Hypothalamus (tissue), 51 donors: ENCODE measurements at regions not wholly inside any gene's neighbourhood (a gene's known extent, or its start where the extent isn't known, plus 50 kb on each side); places are given as distances from the start of the nearest gene placed in this dataset.

Source experiments
- DNase-seq, 51 donors: peaks; one replicate each; lab custom pipeline; 2025; lab: John Stamatoyannopoulos, UW

DNA sequence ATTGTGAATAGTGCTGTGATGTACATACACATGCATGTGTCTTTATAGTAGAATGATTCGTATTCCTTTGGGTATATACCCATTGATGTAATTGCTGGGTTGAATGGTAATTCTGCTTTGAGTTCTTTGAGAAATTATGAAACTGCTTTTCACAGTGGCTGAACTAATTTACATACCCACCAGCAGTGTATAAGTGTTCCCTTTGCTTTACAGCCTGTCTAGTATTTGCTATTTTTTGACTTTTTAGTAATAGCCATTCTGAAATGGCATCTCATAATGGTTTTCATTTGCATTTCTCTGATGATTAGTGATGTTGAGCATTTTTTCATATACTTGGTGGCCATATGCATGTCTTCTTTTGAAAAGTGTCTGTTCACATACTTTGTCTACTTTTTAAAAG is 54.5 kb upstream of the FAM78B start:
- no peak for DNase-seq

DNA sequence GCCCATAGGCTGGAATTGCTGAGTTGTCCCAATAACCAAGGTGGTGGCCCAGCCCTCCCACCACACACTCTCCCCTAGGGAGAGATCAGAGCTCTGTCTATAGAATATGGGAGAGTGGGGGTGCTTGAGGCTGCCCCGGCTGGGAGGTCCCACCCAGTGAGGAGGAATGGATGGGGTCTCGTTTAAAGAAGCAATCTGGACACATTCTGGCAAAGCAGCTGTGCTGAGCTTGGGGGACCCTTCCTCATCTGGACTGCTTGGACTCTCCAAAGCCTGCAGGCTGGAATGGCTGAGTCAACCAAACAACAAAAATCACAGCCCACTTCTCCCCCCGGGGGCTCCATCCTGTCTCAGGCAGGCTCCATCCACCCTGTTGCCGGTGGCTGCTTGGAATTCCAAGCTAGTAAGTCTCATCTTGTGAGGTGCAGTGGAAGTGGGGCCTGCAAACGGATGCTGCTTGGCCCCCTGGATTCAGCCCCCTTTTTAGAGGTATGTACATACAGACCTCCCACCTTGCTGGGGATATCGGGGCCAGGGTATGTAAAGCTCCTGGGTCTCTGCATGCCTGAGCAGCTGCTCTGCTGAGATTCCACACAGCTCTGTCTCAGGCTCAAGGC is 67.1 kb upstream of the FAM78B start:
- no peak for DNase-seq

DNA sequence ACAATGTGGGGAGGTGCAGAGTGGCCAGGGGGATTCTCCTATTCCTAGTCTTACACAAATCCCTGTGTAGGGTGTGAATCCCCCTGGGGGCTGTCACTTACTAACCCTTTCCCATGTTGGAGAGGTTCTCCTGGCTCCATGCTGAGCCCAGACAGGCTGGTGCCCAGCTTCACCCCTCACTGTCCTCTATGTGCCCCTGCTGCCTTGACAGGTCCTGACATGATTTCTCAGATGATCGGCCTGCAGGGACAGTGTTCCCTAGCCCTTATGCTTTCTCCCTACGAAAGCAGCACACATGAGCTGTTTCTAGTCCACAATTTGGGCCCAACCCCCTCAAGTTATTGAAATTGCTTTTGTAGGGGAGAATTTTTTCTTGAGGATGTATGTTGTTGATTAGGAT is 68.9 kb upstream of the FAM78B start:
- no peak for DNase-seq

DNA sequence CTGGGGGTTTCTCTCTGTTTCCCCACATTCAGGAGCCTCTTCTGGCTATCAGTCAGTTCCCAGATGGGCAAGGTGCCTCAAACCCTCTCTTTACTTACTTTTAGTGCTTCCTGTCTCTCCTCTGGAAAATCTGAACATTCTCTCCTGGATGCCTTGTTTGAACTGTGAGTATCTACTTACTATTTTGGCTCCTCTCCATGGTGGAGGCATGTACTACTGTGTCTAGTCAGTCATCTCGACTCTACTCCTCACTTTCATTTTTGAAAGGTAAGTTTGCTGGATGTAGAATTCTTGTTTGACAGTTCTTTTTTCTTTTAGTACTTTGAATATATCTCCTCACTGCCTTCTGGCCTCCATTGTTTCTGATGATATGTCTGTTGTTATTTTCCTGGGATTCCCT is 70.9 kb upstream of the FAM78B start:
- no peak for DNase-seq

DNA sequence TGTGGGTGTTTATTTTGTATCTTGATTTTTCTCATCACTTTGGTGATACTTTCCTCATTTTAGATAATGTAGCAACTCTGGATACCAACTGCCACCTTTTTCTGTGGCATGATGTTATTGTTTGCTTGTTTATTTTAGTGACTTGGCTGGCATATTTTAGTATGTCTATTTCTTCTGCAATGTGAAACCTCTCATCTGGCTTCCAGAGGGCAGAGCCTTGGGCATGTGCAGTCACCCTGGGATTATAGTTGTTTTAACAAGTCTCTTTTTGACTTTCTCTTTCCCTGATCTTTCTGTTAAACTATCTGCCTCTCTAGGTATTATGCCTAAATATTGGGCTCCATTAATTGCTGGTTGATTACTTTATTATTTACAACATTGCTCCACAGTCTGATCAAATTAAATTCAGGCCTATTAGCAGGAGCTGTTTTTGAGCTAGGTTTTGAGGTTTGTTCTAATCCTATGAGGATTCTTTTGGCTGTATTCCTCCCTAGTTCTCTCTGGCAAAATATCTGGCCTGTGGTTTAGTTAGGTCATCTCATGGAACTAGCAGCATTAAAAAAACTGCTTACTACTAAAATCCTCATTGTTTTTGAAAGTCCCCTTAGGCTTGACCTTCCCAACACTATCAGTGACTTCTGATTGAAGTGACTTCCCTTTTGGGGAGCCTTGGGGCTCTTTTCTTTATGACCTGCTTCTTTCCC is 86.4 kb upstream of the FAM78B start:
- DNase-seq: no peak

DNA sequence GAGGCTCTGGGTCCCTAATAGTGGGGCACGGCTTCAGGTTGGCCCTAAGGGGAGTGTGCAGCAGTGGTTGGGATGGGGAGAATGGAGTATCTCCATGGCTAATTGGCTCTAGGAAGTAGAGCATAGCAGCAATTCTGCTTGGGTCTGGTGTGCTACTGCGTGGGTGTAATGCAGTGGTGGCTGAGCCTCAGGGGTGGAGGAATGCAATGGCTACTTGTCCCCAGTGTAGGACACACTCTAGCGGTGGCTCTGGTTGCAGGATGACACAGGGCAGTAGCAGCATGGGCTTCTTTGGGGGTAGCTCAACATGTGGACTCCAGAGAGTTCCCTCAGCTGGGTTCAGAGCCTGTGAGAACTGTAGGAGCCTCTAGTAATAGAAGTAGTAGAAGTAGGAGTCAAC is 91.2 kb upstream of the FAM78B start:
- DNase-seq: no peak

DNA sequence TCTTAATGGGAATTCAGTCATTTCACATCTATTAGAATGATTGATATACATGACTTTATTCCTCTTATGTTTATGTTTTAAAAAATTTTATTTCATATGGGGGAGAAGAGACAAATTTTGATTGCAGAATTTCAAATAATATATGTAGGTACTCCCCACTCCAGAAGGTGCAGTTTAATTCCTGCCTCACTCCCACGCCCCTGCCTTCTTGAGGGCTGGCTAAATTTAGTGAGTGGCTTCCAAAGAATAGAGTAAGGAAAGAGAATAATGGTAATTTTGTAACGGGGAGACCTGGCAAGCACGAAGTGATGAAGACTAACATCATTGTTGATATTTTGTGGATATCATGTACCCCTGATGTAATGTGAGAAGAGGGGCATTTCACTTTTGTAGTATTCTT is 94.7 kb upstream of the FAM78B start:
- no peak for DNase-seq

DNA sequence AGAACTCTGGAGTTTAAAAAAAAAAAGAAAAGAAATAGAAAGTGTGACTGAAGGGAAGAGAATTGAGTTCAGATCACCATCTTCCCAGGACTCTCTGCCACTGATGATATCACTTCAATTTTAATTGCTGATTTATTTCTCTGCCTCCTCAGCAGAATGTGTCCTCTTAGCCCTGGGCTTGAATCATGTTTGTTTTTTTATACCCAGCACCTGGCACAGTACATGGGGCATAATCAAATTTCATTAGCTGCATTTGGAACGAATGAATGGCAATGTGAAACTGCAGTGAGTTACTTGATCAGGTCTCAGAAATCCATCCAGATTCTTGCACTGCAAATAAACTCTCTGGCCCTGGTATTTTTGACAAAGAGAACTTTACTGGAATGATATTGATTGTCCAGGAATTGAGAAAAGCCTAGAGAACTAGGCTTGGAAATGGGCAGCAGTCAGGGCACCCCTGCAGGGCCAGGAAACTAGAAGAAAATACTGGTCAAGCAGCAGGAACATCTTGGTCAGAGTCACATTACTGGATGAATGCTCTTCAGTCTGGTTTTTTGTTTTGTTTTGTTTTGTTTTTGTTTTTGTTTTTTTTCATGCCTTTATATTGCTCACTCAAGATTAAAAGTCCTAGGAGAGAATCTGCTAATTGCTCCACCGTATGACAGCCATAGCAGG is 103.8 kb upstream of the FAM78B start:
- no peak for DNase-seq

DNA sequence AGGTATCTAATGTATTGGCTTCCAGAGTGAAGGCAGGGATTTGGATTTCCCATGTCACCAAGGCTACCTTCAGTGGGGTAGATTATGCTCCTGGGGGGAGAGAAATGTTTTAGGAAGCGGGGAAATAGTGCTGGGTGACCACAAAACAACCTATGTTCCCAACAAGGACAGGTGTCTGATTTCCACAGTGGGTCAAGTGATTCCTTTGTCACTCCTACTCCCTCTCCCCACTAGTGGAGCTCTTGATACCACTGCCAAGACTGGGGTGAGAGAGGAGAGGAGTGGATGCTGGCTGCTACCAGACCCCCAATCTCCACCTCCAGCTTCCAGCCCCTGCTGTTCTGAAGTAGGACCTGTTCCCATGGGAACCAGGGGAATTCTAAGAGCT is 104.3 kb upstream of the FAM78B start:
- DNase-seq: no peak

DNA sequence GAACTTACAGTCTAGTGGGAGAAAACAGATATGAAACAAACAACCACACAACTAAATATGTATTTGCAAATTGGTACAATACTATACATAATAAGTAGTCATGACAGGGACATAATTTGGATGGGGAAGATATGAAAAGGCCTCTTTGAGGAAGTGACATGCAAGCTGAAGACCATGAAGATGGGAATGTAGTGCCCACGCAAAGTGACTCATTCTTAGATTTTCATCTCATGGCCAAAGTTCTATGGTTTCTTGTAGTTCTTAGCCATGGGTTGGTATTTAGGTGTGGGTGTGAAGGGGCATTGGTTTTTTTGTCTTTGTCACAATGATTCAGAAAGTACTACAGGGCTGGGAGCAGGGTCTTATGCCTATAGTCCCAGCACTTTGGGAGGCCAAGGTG is 105.4 kb upstream of the FAM78B start:
- DNase-seq: no peak

DNA sequence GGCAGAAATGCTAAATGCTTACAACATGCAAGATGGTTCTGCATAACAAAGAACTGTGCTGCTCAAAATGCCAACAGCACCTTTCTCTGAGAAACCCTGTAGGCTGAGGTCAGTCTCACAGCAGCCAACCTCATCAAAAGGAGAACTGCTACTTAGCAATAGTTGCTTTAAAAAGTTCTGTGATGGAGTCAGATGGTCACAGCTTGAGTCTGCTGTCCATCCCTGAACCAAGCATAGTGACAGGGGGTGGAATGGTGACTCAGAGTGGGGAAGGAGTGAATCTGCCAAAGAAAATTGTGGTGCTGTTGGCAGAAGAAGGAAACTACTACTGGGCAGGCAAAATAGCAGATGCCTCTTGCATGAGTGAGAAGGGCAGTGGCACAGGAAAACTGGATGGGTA is 106.0 kb upstream of the FAM78B start:
- peak in 1 of 51 donors; percentile 7 for DNase-seq

DNA sequence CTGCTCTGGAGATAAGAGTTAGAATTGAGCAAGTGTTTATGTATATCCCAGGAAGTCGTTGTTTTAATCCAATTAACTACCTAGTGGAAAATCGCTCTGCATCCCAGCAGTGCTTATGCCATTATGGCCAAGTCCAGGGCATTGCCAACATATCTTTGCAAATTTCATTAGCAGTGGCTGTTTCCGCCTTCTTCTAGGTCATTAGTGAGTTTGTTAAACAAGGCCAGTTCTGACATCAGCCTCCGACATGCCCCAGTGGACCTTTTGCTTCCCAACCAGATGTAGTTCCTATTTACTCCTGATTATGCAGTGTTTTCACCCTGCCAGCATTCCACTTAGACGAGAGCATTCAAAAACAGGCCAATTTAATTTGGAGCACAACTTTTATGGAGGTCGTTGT is 106.8 kb upstream of the FAM78B start:
- no peak for DNase-seq

DNA sequence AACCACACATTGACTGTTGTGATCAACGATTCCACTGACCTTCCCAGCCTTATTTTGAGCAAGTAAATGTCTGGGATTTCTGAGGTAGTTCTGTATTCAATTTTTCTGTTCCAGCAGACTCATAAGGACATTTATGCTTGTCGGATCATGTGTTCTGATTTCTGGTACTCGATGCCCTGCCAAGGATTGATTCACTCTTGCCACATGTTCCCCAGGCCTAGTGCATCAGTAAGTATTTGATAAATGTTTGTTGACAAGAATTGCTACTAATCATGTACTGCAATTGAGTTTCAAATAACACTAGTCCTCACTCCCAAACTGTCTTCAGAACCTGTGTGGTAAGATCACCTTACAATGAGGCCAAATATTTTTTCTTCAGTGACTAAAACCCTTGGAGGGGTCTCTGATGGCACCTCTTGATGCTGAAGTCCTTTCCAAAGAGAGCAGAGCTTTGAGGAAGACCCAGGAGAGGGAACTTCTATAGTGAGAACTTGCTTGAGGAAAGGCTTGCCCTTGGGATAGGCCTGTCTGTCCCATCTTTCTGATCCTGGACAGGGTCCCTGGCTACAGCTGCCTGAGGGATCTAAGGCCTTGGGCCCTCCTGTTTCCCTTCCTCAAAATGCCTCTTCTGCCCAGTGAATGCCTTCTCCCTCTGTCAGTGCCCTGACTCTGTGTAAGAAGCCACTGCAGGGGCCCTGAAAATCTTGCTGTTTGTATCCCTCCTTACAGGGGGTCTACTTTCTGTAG is 115.8 kb upstream of the FAM78B start:
- DNase-seq: no peak

DNA sequence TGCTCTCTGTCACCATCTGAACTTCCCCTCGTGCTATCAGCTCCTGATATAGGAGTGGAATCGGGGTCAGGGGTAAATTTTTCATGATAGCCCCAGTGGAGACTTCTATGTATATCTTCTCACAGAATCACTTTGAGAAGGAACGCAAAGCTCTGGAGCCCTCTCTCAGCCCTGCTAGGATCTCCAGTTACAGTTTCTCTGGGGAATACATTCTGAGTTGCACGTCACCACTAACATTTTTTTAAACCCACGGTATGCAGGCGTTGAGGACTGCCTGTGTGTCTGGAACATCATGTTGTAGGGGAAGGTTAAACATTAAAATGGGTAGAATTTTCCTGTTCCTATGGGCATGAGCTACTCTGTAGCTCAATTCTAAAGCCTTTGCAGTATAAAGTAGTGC is 116.4 kb upstream of the FAM78B start:
- no peak for DNase-seq

DNA sequence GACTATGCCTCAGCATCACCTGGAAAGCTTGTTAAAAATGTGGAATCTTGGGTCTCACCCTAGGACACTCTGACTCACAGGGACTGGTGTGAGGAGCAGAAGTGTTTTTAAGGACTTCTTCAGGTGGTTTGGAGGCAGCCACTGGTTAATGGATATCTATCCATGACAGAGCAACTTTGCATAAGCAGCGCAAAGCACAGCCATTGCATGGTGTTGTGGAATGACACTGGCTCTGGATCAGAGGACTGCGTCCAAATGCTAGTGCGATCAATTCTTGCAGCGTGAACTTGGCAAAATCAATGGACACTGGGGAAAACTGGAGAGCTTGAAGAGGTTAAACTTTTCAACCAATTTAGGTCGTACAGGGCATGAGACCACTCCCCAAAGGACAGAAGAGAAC is 116.8 kb upstream of the FAM78B start:
- DNase-seq: no peak

DNA sequence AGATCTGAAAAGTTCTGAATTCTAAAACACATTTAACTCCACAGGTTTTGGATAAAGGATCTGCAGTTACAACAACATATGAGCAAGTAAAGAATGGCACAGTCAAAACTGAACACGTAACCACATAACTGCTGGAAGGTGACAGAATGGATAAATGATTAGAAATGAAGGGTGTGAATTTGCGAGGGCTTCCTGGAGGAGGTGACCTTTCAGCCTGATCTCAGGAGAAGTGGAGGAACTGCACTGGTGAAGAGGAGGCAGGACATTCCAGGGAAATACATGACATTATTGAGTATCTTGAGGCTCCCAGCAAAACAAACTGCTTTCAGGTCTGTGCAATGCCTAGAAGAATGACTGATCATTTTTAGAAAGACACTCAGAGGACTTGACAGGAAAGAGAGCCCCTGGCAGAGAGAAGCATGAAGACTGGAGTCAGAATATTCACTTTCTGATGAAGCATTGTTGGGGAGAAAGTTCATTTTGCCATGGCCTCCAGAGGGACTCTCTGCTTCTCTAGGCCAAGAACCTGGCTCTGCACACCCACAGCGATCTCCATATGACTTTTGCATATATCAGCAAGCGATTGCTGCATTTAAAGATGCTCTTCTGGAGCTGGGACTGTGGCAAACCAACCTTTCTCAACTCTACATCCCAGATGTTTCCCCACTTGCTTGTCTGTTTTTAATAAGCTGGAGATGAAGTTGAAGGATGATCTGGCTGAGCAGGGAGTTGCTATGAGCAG is 122.7 kb upstream of the FAM78B start:
- DNase-seq: no peak

DNA sequence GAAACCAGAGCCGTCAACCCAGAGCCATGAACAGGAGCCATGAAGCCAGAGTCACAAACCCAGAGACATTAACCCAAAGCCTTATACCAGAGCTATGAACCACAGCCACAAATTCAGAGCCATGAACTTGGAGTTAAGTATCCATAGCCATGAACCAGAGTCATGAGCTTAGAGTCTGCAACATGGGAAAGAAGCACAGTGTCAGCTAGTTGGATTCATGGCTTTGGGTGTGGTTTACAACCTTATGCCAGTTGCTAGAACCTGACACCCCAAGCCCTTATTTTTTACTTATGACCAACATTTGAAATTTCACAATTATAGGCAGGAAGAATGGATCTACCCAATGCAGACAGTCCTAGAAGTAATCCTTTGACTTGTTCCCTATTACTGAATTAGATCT is 128.9 kb upstream of the FAM78B start:
- DNase-seq: no peak

DNA sequence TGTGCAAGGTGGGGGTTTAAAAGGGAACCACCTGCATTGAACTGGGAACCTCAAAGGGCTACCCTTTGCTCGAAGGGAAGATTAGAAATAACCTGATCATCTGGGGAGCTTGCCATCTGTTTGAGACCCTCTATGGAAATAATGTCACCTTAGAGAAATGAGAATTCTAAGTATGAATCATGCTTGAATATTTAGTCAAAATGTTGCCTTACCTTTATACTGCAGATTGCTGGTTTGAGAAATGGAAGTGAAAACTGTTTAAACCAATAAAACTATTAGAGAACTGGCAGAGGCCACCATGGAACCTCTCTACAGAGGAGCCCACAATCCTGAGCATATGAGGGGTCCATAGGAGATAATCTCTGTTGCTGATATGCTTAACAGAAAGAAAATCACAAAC is 131.2 kb upstream of the FAM78B start:
- no peak for DNase-seq

DNA sequence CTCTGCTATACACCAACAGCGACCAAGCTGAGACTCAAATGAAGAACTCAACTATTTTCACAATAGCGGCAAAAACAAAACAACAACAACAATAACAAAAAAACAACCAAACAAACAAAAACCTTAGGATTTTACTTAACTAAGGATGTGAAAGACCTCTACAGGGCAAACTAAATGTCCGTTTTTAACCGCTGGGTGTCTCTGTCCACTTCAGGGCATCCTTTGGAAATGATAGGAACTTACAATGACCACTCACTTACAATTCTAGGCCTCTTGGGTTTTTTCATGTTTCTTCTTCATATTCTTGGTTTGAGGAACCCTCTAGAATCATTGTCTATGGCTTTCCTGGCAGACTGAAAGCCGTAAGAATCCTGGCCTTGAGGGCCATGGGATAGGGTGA is 134.0 kb upstream of the FAM78B start:
- no peak for DNase-seq

DNA sequence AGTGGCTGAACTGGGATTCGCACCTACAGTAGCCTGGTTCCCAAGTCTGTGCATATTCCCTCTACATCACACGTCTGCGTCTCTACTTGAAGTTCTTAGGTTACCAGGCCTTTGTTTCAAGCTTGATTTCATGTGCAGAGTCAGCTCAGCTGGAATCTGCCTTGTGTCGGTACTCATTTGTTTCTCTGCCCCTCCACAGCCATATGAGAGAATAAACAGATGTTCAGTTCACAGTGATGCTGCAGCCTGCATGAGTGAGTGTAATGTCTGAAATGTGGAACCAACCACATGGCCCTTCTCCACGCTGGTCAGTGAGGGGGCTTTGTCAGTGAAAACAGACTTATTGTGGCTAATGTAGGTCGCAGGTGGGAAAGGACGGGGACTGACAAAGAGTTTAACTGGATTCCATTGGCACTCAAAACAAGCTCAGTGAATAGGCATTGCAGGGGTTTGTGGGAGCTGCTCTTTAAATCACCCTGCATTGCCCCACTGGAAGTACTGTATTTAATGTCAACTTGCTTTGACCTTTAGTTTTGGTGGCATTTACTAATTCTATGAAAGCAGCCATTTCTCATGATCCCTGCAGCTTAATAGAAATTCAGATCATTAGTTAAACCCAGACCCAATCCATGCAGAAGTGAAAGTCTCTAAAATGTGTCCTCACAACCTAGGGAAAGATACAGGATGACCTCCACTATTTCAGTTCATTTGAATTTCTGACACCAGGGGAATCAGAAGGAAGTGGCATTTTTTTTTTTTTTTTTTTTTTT is 136.4 kb upstream of the FAM78B start:
- DNase-seq: no peak
